ENCODE measurements at regions not wholly inside any gene's neighbourhood (a gene's known extent, or its start where the extent isn't known, plus 50 kb on each side); places are given as distances from the start of the nearest gene placed in this dataset.
"Not testable (repeated sequence)": the region's sequence is repeated elsewhere in the genome, so short reads cannot be mapped to it uniquely, and the experiment has no call there.

DNA sequence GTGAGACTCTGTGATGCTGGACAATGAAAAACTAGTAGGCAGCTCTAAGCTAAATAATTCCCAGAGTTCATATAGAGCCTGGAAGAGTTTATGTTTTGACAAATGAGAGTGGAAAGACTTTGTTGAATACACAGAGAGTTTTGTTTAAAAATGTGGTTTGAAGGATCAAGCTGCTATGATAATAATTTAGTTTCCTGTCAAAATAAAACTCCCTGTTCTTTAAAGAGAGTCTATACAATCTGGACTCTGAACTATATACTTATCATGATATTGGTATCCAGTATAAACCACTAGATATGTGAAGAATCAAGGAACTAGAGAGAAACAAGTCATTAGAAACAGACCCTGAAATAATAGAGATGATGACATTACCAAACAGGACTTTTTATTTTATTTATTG, 158.6 kb downstream of the C4orf33 start:
- H3K9me3 ChIP-seq (ENCODE audit: low read depth): no peaks in the 10 kb centered on the region
- DNase-seq: no peak
- no peak overlapping the region for H3K9ac ChIP-seq
- no peaks in the 10 kb centered on the region for H3F3A ChIP-seq (ENCODE audit: insufficient read depth)
- H3K9me2 ChIP-seq (ENCODE audit: insufficient read depth): no peaks in the 10 kb centered on the region
- H3K27me3 ChIP-seq (replicated peaks; ENCODE audit: insufficient read depth): no peaks in the 10 kb centered on the region
- H4K20me1 ChIP-seq (ENCODE audit: insufficient read depth): no peaks in the 10 kb centered on the region
- in situ Hi-C loops (cut with MboI): no loop called here
- no peak overlapping the region for H3K4me2 ChIP-seq (ENCODE audit: unreplicated experiment)
- H2AFZ ChIP-seq: no peak overlapping the region
- H3K4me3 ChIP-seq: no peak overlapping the region
- TF ChIP-seq EZH2phosphoT487 (IDR thresholded peaks at IDR 0.05; ENCODE audit: insufficient read depth, low read depth) (no peak), EZH2 (IDR thresholded peaks at IDR 0.05; ENCODE audit: insufficient read depth, poor library complexity, severe bottlenecking) (no peak)
- H3K79me2 ChIP-seq (ENCODE audit: insufficient read depth): no peaks in the 10 kb centered on the region
- no peak overlapping the region for H3K27ac ChIP-seq
- no peaks in the 10 kb centered on the region for H3K36me3 ChIP-seq (ENCODE audit: low read depth)
- no peaks in the 10 kb centered on the region for H3K4me1 ChIP-seq (ENCODE audit: insufficient read depth)

GRCh38 chr4:129261584-129261983, 165.6 kb downstream of the C4orf33 start:
- DNase-seq: no peak
- no peaks in the 10 kb centered on the region for H3K4me1 ChIP-seq (ENCODE audit: insufficient read depth)
- no peak overlapping the region for H2AFZ ChIP-seq
- no peaks in the 10 kb centered on the region for H3K9me3 ChIP-seq (ENCODE audit: low read depth)
- 23 to 25% methylated on average over 2 of the region's 2 CpGs for WGBS, 2 experiments (ENCODE audit: low coverage in 1 of 2, low lambda C conversion rate in 2 of 2, missing lambda C conversion rate in 2 of 2)
- H3F3A ChIP-seq (ENCODE audit: insufficient read depth): no peaks in the 10 kb centered on the region
- H3K9ac ChIP-seq: no peak overlapping the region
- H3K27ac ChIP-seq: no peak overlapping the region
- no peaks in the 10 kb centered on the region for H3K27me3 ChIP-seq (replicated peaks; ENCODE audit: insufficient read depth)
- H3K4me3 ChIP-seq: no peak overlapping the region
- H4K20me1 ChIP-seq (ENCODE audit: insufficient read depth): no peaks in the 10 kb centered on the region
- no peak for TF ChIP-seq EZH2phosphoT487 (IDR thresholded peaks at IDR 0.05; ENCODE audit: insufficient read depth, low read depth)
- no peak for TF ChIP-seq EZH2 (IDR thresholded peaks at IDR 0.05; ENCODE audit: insufficient read depth, poor library complexity, severe bottlenecking)
- H3K9me2 ChIP-seq (ENCODE audit: insufficient read depth): no peaks in the 10 kb centered on the region
- H3K36me3 ChIP-seq (ENCODE audit: low read depth): no peaks in the 10 kb centered on the region
- in situ Hi-C loops (cut with MboI): no loop called here
- H3K79me2 ChIP-seq (ENCODE audit: insufficient read depth): no peaks in the 10 kb centered on the region
- H3K4me2 ChIP-seq (ENCODE audit: unreplicated experiment): no peak overlapping the region

DNA sequence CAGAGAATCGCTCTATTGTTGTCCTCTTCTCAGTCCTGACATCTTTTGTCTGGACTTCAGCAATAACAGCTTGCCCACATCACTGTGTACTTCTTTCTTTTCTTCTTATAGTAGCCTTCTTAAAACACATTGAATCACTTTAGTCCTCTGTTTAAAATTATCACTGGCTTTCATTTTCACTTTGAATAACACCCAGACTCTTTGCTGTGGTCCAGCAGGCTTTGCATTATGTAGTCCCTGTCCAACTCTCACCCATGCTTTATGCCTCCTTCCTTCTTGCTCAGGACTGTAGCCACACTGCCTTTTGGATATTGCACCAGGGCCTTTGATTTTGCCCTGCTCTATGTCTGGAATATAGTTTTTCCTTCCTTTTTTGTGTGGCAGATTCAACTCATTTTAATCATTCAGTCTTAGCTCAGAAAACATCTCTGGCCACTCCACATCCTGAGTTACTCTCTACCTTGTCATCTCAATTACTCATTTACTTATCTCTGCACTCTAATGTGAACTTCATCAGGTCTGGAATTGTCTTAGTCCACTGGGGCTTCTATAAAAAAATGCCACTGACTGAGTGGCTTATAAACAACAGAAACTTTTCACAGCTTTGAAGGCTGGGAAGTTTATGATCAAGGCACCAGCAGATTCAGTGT, 168.2 kb downstream of the C4orf33 start:
- DNase-seq: no peak
- in situ Hi-C loops (cut with MboI): no loop called here

GRCh38 chr4:129278868-129279267, 182.9 kb downstream of the C4orf33 start:
- no peak overlapping the region for H2AFZ ChIP-seq
- H3K27me3 ChIP-seq (replicated peaks; ENCODE audit: insufficient read depth): no peaks in the 10 kb centered on the region
- no peak overlapping the region for H3K9ac ChIP-seq
- no peaks in the 10 kb centered on the region for H4K20me1 ChIP-seq (ENCODE audit: insufficient read depth)
- H3K27ac ChIP-seq: no peak overlapping the region
- no peak overlapping the region for H3K4me2 ChIP-seq (ENCODE audit: unreplicated experiment)
- no peaks in the 10 kb centered on the region for H3F3A ChIP-seq (ENCODE audit: insufficient read depth)
- no peaks in the 10 kb centered on the region for H3K9me2 ChIP-seq (ENCODE audit: insufficient read depth)
- no peak for DNase-seq
- H3K9me3 ChIP-seq (ENCODE audit: low read depth): no peaks in the 10 kb centered on the region
- whole genome bisulfite sequencing, 2 experiments (ENCODE audit: low coverage in 1 of 2, low lambda C conversion rate in 2 of 2, missing lambda C conversion rate in 2 of 2): 21 to 24% methylated on average over 1 of the region's 1 CpG
- TF ChIP-seq EZH2 (IDR thresholded peaks at IDR 0.05; ENCODE audit: insufficient read depth, poor library complexity, severe bottlenecking) (no peak), EZH2phosphoT487 (IDR thresholded peaks at IDR 0.05; ENCODE audit: insufficient read depth, low read depth) (no peak)
- no peaks in the 10 kb centered on the region for H3K36me3 ChIP-seq (ENCODE audit: low read depth)
- H3K4me1 ChIP-seq (ENCODE audit: insufficient read depth): no peaks in the 10 kb centered on the region
- H3K4me3 ChIP-seq: no peak overlapping the region
- no peaks in the 10 kb centered on the region for H3K79me2 ChIP-seq (ENCODE audit: insufficient read depth)
- in situ Hi-C loops (cut with MboI): no loop called here

More for the DNA sequence above, 168.2 kb downstream of the C4orf33 start:
- Histone ChIP-seq H3K9me3 (ENCODE audit: low read depth) (no peaks in the 10 kb centered on the region), H3K79me2 (ENCODE audit: insufficient read depth) (no peaks in the 10 kb centered on the region), H3K9me2 (ENCODE audit: insufficient read depth) (no peaks in the 10 kb centered on the region), H3K27me3 (replicated peaks; ENCODE audit: insufficient read depth) (no peaks in the 10 kb centered on the region), H3K9ac (no peak overlapping the region), H4K20me1 (ENCODE audit: insufficient read depth) (no peaks in the 10 kb centered on the region), H3F3A (ENCODE audit: insufficient read depth) (no peaks in the 10 kb centered on the region), H3K4me1 (ENCODE audit: insufficient read depth) (no peaks in the 10 kb centered on the region), H3K27ac (no peak overlapping the region), H3K4me2 (ENCODE audit: unreplicated experiment) (no peak overlapping the region), H3K4me3 (no peak overlapping the region), H2AFZ (no peak overlapping the region), H3K36me3 (ENCODE audit: low read depth) (no peaks in the 10 kb centered on the region)
- 15 to 26% methylated on average over 1 of the region's 1 CpG for WGBS, 2 experiments (ENCODE audit: low coverage in 1 of 2, low lambda C conversion rate in 2 of 2, missing lambda C conversion rate in 2 of 2)
- TF ChIP-seq EZH2phosphoT487 (IDR thresholded peaks at IDR 0.05; ENCODE audit: insufficient read depth, low read depth): no peak
- TF ChIP-seq EZH2 (IDR thresholded peaks at IDR 0.05; ENCODE audit: insufficient read depth, poor library complexity, severe bottlenecking): no peak

- Histone ChIP-seq H4K20me1 (ENCODE audit: insufficient read depth) (no peaks in the 10 kb centered on the region), H3K79me2 (ENCODE audit: insufficient read depth) (no peaks in the 10 kb centered on the region), H3K4me3 (no peak overlapping the region), H3K27ac (no peak overlapping the region), H2AFZ (no peak overlapping the region), H3F3A (ENCODE audit: insufficient read depth) (no peaks in the 10 kb centered on the region), H3K4me2 (ENCODE audit: unreplicated experiment) (no peak overlapping the region), H3K9ac (no peak overlapping the region), H3K9me2 (ENCODE audit: insufficient read depth) (no peaks in the 10 kb centered on the region), H3K9me3 (ENCODE audit: low read depth) (no peaks in the 10 kb centered on the region), H3K27me3 (replicated peaks; ENCODE audit: insufficient read depth) (no peaks in the 10 kb centered on the region), H3K4me1 (ENCODE audit: insufficient read depth) (no peaks in the 10 kb centered on the region), H3K36me3 (ENCODE audit: low read depth) (no peaks in the 10 kb centered on the region)
- DNase-seq: no peak
- in situ Hi-C loops (cut with MboI): no loop called here
- no peak for TF ChIP-seq EZH2 (IDR thresholded peaks at IDR 0.05; ENCODE audit: insufficient read depth, poor library complexity, severe bottlenecking)
Measured at GRCh38 chr4:129282293-129282692, 186.3 kb downstream of the C4orf33 start.

- H3K27me3 ChIP-seq (replicated peaks; ENCODE audit: insufficient read depth); H3F3A ChIP-seq (ENCODE audit: insufficient read depth); H3K9ac ChIP-seq; H3K9me2 ChIP-seq (ENCODE audit: insufficient read depth); H4K20me1 ChIP-seq (ENCODE audit: insufficient read depth); H3K4me1 ChIP-seq (ENCODE audit: insufficient read depth); H3K36me3 ChIP-seq (ENCODE audit: low read depth); DNase-seq; H3K27ac ChIP-seq; H3K9me3 ChIP-seq (ENCODE audit: low read depth); H3K4me2 ChIP-seq (ENCODE audit: unreplicated experiment); H3K4me3 ChIP-seq; in situ Hi-C loops (cut with MboI); H2AFZ ChIP-seq; H3K79me2 ChIP-seq (ENCODE audit: insufficient read depth): not testable (repeated sequence)
- whole genome bisulfite sequencing, 2 experiments (ENCODE audit: low coverage in 1 of 2, low lambda C conversion rate in 2 of 2, missing lambda C conversion rate in 2 of 2): 28 to 32% methylated on average over 4 of the region's 4 CpGs
Measured at GRCh38 chr4:129292194-129292593, 196.2 kb downstream of the C4orf33 start.

All from GM23248 (cell line).